Transverse colon (tissue), 4 donors: ENCODE measurements at regions not wholly inside any gene's neighbourhood (a gene's known extent, or its start where the extent isn't known, plus 50 kb on each side); places are given as distances from the start of the nearest gene placed in this dataset.

Source experiments
- DNase-seq: peaks from one replicate; pipeline ENCODE4 v3.0.0-alpha.2; 2019
- H3K27ac ChIP-seq, 4 donors: fragments of 200-600 bp; sonication (generic); 2 replicates each; pipeline ENCODE4 v1.5.1; 2016 to 2018; ENCODE audit warnings: inconsistent platforms in 4 of 4
- H3K27me3 ChIP-seq: fragments of 200-600 bp; sonication (generic); 2 replicates; pipeline ENCODE4 v1.5.1; 2017; ENCODE audit warnings: inconsistent platforms
- H3K36me3 ChIP-seq, 4 donors: fragments of 200-600 bp; sonication (generic); 2 replicates each; pipeline ENCODE4 v1.5.1; 2017 to 2019; ENCODE audit warnings: inconsistent platforms in 4 of 4
- H3K4me1 ChIP-seq, 4 donors: fragments of 200-600 bp; sonication (generic); 2 replicates each; pipeline ENCODE4 v1.5.1; 2017 to 2020; ENCODE audit warnings: inconsistent platforms in 4 of 4
- H3K4me3 ChIP-seq, 4 donors: fragments of 200-600 bp; sonication (generic); 1 replicate in 1 of 4; 2 replicates in 3 of 4; pipeline versions ENCODE4 v1.5.1 to v1.6.1; 2017 to 2019; ENCODE audit warnings: inconsistent platforms in 4 of 4
- H3K9me3 ChIP-seq, 2 donors: fragments of 200-600 bp; sonication (generic); 2 replicates each; pipeline ENCODE4 v1.5.1; 2017 to 2019; ENCODE audit warnings: inconsistent platforms in 2 of 2
- EP300 ChIP-seq: sonication (generic); formaldehyde crosslinking; IDR thresholded peaks from one replicate; pipeline ENCODE4 v1.6.1; 2017; ENCODE audit warnings: antibody characterized with exemption, low read depth
- POLR2A ChIP-seq: fragments of 450-650 bp; IDR thresholded peaks from one replicate; pipeline ENCODE4 v1.6.1; 2016; ENCODE audit warnings: antibody characterized with exemption, mild to moderate bottlenecking, moderate library complexity
- POLR2AphosphoS5 ChIP-seq, 3 donors: sonication (generic); formaldehyde crosslinking; IDR thresholded peaks; one replicate each; pipeline ENCODE4 v1.6.1; 2016; ENCODE audit warnings: antibody characterized with exemption in 3 of 3
- WGBS, 2 donors: methylation state at CpG; one replicate each; pipeline ENCODE4 v1.1.5; 2018; ENCODE audit warnings: low coverage in 1 of 2; 5-methylcytosine and 5-hydroxymethylcytosine counted together
- in situ Hi-C, 4 donors: fragments of 200-750 bp; cut with MboI; loops; one replicate each; pipeline versions ENCODE4 v1.15.0 to v1.15.1; 2017; ENCODE audit warnings: low sequenced_read_pairs in 3 of 4, low pct_ligation_motif_present in 1 of 4, low pct_unique_long_range_greater_than_20kb in 1 of 4
- intact Hi-C: fragments of 100-400 bp; cut with DNase I; formaldehyde crosslinking; loops from one replicate; pipeline ENCODE4 v1.15.1; 2023; ENCODE audit warnings: low total_unique reads
- TF ChIP-seq, protein P1 (sequence below), 5 experiments: fragments of 200-600 bp in 3 of 5; fragments of 450-650 bp in 2 of 5; sonication (generic) in 3 of 5; IDR thresholded peaks; 1 replicate in 2 of 5; 2 replicates in 3 of 5; pipeline ENCODE4 v1.5.1; 2016 to 2017; ENCODE audit warnings: antibody characterized with exemption in 5 of 5, inconsistent platforms in 3 of 5, mild to moderate bottlenecking in 2 of 5, moderate library complexity in 1 of 5

DNA sequence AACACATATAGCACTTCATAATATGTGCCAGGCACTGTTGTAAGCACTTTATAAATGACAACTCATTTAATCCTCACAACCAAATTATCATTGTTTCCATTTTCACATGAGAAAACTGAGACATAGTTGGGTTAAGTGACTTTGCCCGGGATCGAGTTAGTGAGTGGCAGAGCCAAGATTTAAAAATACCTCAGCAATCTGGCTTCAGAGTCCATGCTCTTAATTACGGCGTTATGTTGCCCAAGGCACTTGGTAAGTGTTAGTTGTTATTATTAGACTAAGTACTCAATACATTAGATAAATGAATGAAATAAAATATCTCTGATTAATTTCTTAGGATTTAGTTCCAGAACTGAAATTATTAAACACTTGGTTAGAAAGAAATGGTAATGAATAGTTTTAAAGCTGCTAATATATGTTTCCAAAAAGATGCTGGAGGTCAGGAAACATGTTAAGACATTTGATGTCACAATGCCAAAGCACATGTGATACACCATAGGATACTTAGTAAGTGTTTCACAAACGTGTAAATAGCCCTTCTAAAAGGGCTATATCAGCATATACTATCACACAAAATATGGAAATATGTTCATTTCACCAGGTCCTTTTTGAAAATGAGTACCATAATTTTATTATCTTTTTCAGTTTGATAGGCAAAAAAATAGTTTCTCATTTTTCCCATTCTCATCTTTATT lies 301.9 kb downstream of the GPAT3 start:
- H3K4me1 ChIP-seq: no peaks in the 10 kb centered on the region

DNA sequence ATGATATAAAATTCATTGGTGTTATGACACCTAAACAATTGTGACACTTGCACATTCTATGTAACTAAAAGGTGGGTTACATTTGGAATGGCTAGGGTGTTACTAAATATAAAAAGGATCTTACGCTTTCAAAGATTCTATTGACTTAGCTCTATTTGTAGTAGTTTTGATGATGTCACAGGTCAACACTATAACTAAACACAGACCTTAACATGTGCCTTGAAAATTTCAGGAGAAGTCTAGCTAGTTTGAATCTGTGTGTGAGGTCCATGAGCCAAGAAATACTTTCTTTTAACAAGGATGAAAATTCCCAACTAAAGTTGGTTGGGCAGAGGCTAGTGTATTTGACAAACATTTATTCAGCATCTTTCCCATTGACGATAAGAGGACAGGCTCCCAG lies 298.0 kb downstream of the GPAT3 start:
- in situ Hi-C loops: no loop called here
- 56 to 74% methylated on average over 2 of the region's 2 CpGs for WGBS, 2 donors

More for the DNA sequence above, 301.9 kb downstream of the GPAT3 start:
- intact Hi-C loops (no loop called here), in situ Hi-C loops (no loop called here)
- H3K36me3 ChIP-seq: no peaks in the 10 kb centered on the region
- TF ChIP-seq, protein P1, sequence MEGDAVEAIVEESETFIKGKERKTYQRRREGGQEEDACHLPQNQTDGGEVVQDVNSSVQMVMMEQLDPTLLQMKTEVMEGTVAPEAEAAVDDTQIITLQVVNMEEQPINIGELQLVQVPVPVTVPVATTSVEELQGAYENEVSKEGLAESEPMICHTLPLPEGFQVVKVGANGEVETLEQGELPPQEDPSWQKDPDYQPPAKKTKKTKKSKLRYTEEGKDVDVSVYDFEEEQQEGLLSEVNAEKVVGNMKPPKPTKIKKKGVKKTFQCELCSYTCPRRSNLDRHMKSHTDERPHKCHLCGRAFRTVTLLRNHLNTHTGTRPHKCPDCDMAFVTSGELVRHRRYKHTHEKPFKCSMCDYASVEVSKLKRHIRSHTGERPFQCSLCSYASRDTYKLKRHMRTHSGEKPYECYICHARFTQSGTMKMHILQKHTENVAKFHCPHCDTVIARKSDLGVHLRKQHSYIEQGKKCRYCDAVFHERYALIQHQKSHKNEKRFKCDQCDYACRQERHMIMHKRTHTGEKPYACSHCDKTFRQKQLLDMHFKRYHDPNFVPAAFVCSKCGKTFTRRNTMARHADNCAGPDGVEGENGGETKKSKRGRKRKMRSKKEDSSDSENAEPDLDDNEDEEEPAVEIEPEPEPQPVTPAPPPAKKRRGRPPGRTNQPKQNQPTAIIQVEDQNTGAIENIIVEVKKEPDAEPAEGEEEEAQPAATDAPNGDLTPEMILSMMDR (IDR thresholded peaks at IDR 0.05): no peak
- TF ChIP-seq POLR2A (no peak), POLR2AphosphoS5 (IDR thresholded peaks at IDR 0.05) (no peak), EP300 (no peak)
- WGBS, 2 donors: 71 to 73% methylated on average over 5 of the region's 5 CpGs
- no peaks in the 10 kb centered on the region for H3K9me3 ChIP-seq
- H3K27ac ChIP-seq: no peak overlapping the region
- H3K4me3 ChIP-seq: no peak overlapping the region
- DNase-seq: no peak
- H3K27me3 ChIP-seq: no peaks in the 10 kb centered on the region

DNA sequence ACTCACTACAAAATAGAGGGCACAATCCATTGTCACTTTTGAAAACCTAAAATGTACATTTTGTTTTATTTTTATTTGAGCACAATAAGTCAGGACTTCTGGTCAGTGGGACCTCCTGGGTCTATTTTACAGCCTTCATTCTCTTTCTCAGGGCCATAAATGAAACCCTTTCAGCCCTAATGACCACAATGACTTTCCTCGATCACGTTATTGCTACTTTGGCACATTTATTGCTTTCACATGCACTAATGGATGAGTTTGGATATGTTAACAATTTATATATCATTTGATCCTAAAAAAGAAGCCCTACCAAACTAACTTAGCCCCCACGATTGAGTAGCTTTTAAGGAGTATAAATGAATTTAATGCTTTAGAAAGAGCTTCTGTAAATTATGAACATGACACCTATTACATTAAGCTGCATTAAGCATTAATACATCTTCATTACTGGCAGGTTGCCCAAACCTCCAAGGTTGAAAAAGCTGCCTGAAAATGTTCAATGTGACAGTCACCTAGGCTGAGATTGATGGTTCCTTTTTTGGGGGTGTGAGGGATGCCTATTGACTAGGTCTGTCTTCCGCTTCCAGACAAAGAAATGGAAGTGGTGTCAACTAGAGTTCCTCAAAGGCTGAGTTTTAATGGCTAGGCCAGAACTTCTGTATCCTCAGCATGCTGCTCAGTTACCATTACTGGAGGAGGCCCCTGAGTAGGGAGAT lies 296.4 kb downstream of the GPAT3 start:
- 48 to 57% methylated on average over 4 of the region's 4 CpGs for WGBS, 2 donors
- Histone ChIP-seq H3K27me3 (no peaks in the 10 kb centered on the region), H3K36me3 (no peaks in the 10 kb centered on the region), H3K27ac (no peak overlapping the region), H3K4me3 (no peak overlapping the region), H3K4me1 (no peaks in the 10 kb centered on the region), H3K9me3 (no peaks in the 10 kb centered on the region)
- in situ Hi-C loops (no loop called here), intact Hi-C loops (no loop called here)
- DNase-seq: no peak
- TF ChIP-seq EP300 (no peak), POLR2A (no peak), POLR2AphosphoS5 (IDR thresholded peaks at IDR 0.05) (no peak)
- TF ChIP-seq, protein P1 (IDR thresholded peaks at IDR 0.05): no peak

More for the DNA sequence above, 298.0 kb downstream of the GPAT3 start:
- H3K27ac ChIP-seq: no peak overlapping the region
- intact Hi-C loops: no loop called here
- no peaks in the 10 kb centered on the region for H3K9me3 ChIP-seq
- no peak for TF ChIP-seq EP300
- TF ChIP-seq, protein P1 (IDR thresholded peaks at IDR 0.05): no peak
- no peak for TF ChIP-seq POLR2A
- no peak for TF ChIP-seq POLR2AphosphoS5 (IDR thresholded peaks at IDR 0.05)
- DNase-seq: no peak
- H3K4me1 ChIP-seq: no peaks in the 10 kb centered on the region
- H3K4me3 ChIP-seq: no peak overlapping the region
- H3K27me3 ChIP-seq: no peaks in the 10 kb centered on the region
- H3K36me3 ChIP-seq: no peaks in the 10 kb centered on the region

DNA sequence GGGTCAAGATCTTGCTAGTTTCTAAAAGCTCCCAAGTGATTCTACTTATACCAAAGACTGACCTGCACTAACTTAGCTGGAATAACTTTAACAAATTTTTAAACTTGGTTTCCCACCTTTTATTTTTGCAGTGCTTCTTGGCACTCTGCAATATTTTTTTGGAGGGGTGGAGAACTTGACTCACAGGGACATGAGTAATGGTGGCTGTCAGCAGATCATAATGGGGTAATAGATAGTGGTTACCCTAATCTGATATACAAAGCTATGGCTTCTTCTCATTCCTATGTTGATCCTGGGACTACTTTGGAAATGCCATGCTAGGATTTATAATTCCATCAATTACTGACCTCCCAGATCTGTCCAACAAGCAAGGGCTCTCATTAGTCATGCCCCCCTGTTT lies 295.7 kb downstream of the GPAT3 start:
- Histone ChIP-seq H3K9me3 (no peaks in the 10 kb centered on the region), H3K36me3 (no peaks in the 10 kb centered on the region), H3K4me1 (no peaks in the 10 kb centered on the region), H3K4me3 (no peak overlapping the region), H3K27ac (no peak overlapping the region), H3K27me3 (no peaks in the 10 kb centered on the region)
- intact Hi-C loops: no loop called here
- no peak for DNase-seq
- in situ Hi-C loops: no loop called here
- TF ChIP-seq EP300: no peak
- TF ChIP-seq POLR2A: no peak
- TF ChIP-seq POLR2AphosphoS5 (IDR thresholded peaks at IDR 0.05): no peak
